ENCODE measurements at regions not wholly inside any gene's neighbourhood (a gene's known extent, or its start where the extent isn't known, plus 50 kb on each side); places are given as distances from the start of the nearest gene placed in this dataset.

DNA sequence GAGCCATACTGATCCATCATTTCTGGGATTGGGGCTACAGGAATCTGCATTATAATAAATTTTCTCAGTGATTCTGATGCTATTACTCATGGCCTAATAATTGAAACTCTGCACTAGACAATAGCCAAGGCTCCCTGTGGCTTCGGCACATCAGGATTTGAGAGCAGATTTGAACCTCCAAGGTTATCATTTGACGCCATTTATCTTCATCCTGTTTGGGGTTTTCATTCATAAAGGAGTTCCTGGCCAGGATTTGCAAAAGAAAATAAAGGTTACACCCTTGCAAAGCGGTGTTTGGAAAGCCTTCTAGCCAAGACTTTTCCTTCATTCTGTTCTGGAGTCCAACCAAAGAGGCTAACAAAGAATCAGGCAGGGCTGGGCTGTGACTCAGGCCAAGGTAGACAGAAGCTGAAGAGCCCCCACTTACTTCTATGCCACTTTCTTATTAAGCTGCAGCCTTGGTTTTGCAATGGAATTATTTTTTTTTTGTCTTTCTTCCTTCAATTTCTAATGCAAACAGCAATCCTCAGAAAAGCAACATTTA, 330.1 kb downstream of the DHX35 start:
- TF ChIP-seq, protein P1, sequence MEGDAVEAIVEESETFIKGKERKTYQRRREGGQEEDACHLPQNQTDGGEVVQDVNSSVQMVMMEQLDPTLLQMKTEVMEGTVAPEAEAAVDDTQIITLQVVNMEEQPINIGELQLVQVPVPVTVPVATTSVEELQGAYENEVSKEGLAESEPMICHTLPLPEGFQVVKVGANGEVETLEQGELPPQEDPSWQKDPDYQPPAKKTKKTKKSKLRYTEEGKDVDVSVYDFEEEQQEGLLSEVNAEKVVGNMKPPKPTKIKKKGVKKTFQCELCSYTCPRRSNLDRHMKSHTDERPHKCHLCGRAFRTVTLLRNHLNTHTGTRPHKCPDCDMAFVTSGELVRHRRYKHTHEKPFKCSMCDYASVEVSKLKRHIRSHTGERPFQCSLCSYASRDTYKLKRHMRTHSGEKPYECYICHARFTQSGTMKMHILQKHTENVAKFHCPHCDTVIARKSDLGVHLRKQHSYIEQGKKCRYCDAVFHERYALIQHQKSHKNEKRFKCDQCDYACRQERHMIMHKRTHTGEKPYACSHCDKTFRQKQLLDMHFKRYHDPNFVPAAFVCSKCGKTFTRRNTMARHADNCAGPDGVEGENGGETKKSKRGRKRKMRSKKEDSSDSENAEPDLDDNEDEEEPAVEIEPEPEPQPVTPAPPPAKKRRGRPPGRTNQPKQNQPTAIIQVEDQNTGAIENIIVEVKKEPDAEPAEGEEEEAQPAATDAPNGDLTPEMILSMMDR (tag by site-specific recombination; IDR thresholded peaks at IDR 0.05), result no peak
- TF ChIP-seq YY1 (tag by site-specific recombination; IDR thresholded peaks at IDR 0.05) (no peak), HOXC10 (CRISPR knock-in tag; IDR thresholded peaks at IDR 0.05) (no peak), PBX3 (CRISPR knock-in tag; IDR thresholded peaks at IDR 0.05) (no peak), REST (tag by site-specific recombination; IDR thresholded peaks at IDR 0.05) (no peak), ZFP3 (tag by site-specific recombination; IDR thresholded peaks at IDR 0.05; ENCODE audit: low read depth) (no peak), ZNF133 (tag by site-specific recombination; IDR thresholded peaks at IDR 0.05) (no peak), ZNF623 (tag by site-specific recombination; IDR thresholded peaks at IDR 0.05) (no peak), KLF1 (tag by site-specific recombination; IDR thresholded peaks at IDR 0.05) (no peak)
- TF ChIP-seq, protein P2, sequence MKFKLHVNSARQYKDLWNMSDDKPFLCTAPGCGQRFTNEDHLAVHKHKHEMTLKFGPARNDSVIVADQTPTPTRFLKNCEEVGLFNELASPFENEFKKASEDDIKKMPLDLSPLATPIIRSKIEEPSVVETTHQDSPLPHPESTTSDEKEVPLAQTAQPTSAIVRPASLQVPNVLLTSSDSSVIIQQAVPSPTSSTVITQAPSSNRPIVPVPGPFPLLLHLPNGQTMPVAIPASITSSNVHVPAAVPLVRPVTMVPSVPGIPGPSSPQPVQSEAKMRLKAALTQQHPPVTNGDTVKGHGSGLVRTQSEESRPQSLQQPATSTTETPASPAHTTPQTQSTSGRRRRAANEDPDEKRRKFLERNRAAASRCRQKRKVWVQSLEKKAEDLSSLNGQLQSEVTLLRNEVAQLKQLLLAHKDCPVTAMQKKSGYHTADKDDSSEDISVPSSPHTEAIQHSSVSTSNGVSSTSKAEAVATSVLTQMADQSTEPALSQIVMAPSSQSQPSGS (tag by site-specific recombination; IDR thresholded peaks at IDR 0.05; ENCODE audit: low read depth), result no peak

All from HEK293 (cell line).